ENCODE measurements at regions not wholly inside any gene's neighbourhood (a gene's known extent, or its start where the extent isn't known, plus 50 kb on each side); places are given as distances from the start of the nearest gene placed in this dataset.

DNA sequence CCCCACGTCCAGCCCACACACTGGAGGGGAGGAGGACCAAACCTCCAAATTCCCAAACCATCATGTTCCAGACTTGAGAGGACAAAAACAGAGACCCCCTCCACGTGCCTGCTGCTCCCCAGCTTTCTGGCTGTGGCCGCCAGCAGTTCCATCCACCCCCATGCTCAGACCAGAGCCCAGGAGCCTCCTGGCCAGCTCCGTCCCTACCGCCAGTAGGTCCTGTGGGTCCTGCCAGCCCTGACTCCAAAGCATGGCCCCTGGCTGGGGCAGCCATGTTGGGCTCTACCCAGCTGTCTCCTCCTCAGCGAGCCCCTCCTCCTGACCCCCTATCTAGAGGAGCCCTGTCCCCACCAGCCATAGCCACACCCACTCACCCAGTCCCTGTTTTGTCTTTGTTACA lies 227.3 kb upstream of the RTL1 start:
- Histone ChIP-seq H4K20me1 (ENCODE audit: low read depth, low read length) (no peaks in the 10 kb centered on the region), H3K79me2 (ENCODE audit: insufficient read depth, low read length) (no peaks in the 10 kb centered on the region), H3K4me3 (ENCODE audit: insufficient read depth, low read length, poor library complexity, severe bottlenecking) (no peak overlapping the region), H3K9me3 (ENCODE audit: insufficient read depth, low read length) (no peaks in the 10 kb centered on the region), H3K9me2 (replicated peaks; ENCODE audit: insufficient read depth, low read length) (no peaks in the 10 kb centered on the region), H3K36me3 (ENCODE audit: low read length) (no peaks in the 10 kb centered on the region), H3K9ac (ENCODE audit: low read length) (no peak overlapping the region), H3F3A (ENCODE audit: insufficient read depth) (no peaks in the 10 kb centered on the region), H3K27me3 (ENCODE audit: low read length) (no peaks in the 10 kb centered on the region), H3K27ac (ENCODE audit: low read depth, low read length) (no peak overlapping the region), H2AFZ (ENCODE audit: low read depth, low read length, severe bottlenecking) (no peak overlapping the region), H3K4me2 (ENCODE audit: low read depth, low read length, poor library complexity, severe bottlenecking) (no peak overlapping the region)
- no peak for TF ChIP-seq EZH2phosphoT487 (conservative IDR thresholded peaks at IDR 0.05; ENCODE audit: low read length)
- TF ChIP-seq, protein P1, sequence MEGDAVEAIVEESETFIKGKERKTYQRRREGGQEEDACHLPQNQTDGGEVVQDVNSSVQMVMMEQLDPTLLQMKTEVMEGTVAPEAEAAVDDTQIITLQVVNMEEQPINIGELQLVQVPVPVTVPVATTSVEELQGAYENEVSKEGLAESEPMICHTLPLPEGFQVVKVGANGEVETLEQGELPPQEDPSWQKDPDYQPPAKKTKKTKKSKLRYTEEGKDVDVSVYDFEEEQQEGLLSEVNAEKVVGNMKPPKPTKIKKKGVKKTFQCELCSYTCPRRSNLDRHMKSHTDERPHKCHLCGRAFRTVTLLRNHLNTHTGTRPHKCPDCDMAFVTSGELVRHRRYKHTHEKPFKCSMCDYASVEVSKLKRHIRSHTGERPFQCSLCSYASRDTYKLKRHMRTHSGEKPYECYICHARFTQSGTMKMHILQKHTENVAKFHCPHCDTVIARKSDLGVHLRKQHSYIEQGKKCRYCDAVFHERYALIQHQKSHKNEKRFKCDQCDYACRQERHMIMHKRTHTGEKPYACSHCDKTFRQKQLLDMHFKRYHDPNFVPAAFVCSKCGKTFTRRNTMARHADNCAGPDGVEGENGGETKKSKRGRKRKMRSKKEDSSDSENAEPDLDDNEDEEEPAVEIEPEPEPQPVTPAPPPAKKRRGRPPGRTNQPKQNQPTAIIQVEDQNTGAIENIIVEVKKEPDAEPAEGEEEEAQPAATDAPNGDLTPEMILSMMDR (IDR thresholded peaks at IDR 0.05; ENCODE audit: insufficient read depth, low read length, poor library complexity, severe bottlenecking), result no peak

DNA sequence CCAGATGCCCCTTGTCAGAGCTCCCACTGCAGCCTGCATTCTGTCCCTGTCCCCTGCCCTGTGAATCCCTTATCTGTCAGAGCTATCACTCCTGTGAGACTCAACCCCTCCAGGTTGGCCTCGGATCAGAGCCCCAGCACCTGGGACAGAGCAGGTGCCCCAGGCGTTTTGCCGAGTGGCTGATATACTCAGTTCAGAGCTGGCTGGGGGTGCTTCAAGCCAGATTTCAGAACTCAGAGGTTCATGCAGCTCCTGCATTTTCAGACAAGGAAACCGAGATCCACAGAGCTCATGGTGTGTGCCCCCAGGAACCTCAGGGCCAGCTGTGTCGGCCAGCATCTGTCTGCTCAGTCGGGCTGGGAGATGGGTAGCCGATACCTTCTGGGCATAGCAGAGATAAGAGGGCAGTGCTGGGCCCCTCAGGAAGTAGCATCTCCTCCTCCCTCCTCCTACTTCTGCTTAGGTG lies 228.0 kb upstream of the RTL1 start:
- Histone ChIP-seq H3K79me2 (ENCODE audit: insufficient read depth, low read length) (no peaks in the 10 kb centered on the region), H4K20me1 (ENCODE audit: low read depth, low read length) (no peaks in the 10 kb centered on the region), H3K27me3 (ENCODE audit: low read length) (no peaks in the 10 kb centered on the region), H3K9me2 (replicated peaks; ENCODE audit: insufficient read depth, low read length) (no peaks in the 10 kb centered on the region), H3K36me3 (ENCODE audit: low read length) (no peaks in the 10 kb centered on the region), H3K9ac (ENCODE audit: low read length) (no peak overlapping the region), H3K9me3 (ENCODE audit: insufficient read depth, low read length) (no peaks in the 10 kb centered on the region), H3F3A (ENCODE audit: insufficient read depth) (no peaks in the 10 kb centered on the region), H3K27ac (ENCODE audit: low read depth, low read length) (no peak overlapping the region), H3K4me2 (ENCODE audit: low read depth, low read length, poor library complexity, severe bottlenecking) (no peak overlapping the region), H2AFZ (ENCODE audit: low read depth, low read length, severe bottlenecking) (no peak overlapping the region), H3K4me3 (ENCODE audit: insufficient read depth, low read length, poor library complexity, severe bottlenecking) (no peak overlapping the region)
- no peak for TF ChIP-seq EZH2phosphoT487 (conservative IDR thresholded peaks at IDR 0.05; ENCODE audit: low read length)
- TF ChIP-seq, protein P1 (IDR thresholded peaks at IDR 0.05; ENCODE audit: insufficient read depth, low read length, poor library complexity, severe bottlenecking), result no peak

DNA sequence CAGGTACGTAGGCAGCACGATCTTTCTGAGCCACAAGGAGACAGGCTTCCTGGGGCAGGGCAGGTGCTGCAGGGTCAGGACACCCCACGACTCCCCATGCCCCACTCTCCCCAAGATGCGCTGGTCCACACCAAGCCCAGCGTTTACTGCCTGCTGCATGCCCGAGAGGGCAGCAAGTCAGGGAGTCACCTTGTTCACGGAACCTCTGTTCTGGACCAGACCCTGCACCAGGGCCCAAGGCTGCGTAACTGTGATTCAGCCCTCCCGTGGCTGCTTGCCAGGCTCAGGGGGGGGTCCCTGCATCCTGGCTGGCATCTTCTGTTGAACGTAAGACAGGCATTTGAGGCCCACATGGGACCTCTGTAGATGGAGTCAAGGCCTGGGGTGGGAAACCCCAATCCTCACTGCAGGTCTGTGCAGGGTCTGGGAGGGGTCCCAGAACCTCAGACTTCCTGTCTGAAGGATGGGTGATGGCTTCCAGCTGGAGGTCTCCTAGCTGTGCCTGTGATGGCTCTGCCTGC lies 228.6 kb upstream of the RTL1 start:
- Histone ChIP-seq H3K4me2 (ENCODE audit: low read depth, low read length, poor library complexity, severe bottlenecking) (no peak overlapping the region), H2AFZ (ENCODE audit: low read depth, low read length, severe bottlenecking) (no peak overlapping the region), H3K27ac (ENCODE audit: low read depth, low read length) (no peak overlapping the region), H3K4me3 (ENCODE audit: insufficient read depth, low read length, poor library complexity, severe bottlenecking) (no peak overlapping the region), H3K36me3 (ENCODE audit: low read length) (no peaks in the 10 kb centered on the region), H3K27me3 (ENCODE audit: low read length) (no peaks in the 10 kb centered on the region), H3K79me2 (ENCODE audit: insufficient read depth, low read length) (no peaks in the 10 kb centered on the region), H3K9me2 (replicated peaks; ENCODE audit: insufficient read depth, low read length) (no peaks in the 10 kb centered on the region), H3F3A (ENCODE audit: insufficient read depth) (no peaks in the 10 kb centered on the region), H3K9me3 (ENCODE audit: insufficient read depth, low read length) (no peaks in the 10 kb centered on the region), H4K20me1 (ENCODE audit: low read depth, low read length) (no peaks in the 10 kb centered on the region), H3K9ac (ENCODE audit: low read length) (no peak overlapping the region)
- no peak for TF ChIP-seq EZH2phosphoT487 (conservative IDR thresholded peaks at IDR 0.05; ENCODE audit: low read length)
- TF ChIP-seq, protein P1 (IDR thresholded peaks at IDR 0.05; ENCODE audit: insufficient read depth, low read length, poor library complexity, severe bottlenecking), result no peak
